GM12878 (cell line): ENCODE measurements at regions not wholly inside any gene's neighbourhood (a gene's known extent, or its start where the extent isn't known, plus 50 kb on each side); places are given as distances from the start of the nearest gene placed in this dataset.

Experiments
- ATAC-seq: fragments of 200-7000 bp; cut with Tn5 transposase; 3 replicates; pipeline ENCODE4 v1.9.1; 2020; ENCODE audit warnings: mild to moderate bottlenecking, moderate library complexity
- BruUV-seq: library from RNA; stranded (reverse); fragments of 400-500 nt; replicated peaks from 2 replicates; lab custom pipeline; 2021; lab: Mats Ljungman, UMichigan
- CTCF ChIA-PET: fragments of 300-600 bp; sonication (Branson Sonifier 250); formaldehyde crosslinking; extraction: SDS; loops from one replicate; lab custom pipeline; 2021; ENCODE audit warnings: inconsistent platforms; lab: Yijun Ruan, JAX
- POLR2A ChIA-PET: fragments of 350-600 bp; formaldehyde crosslinking; extraction: SDS; loops from one replicate; lab custom pipeline; 2021; ENCODE audit warnings: inconsistent platforms; lab: Charles Lee
- RAD21 ChIA-PET: fragments of 300-600 bp; sonication (Branson Sonifier 250); formaldehyde crosslinking; loops from one replicate; lab custom pipeline; 2023; ENCODE audit warnings: antibody characterized with exemption; ENCODE audit not compliant: unreplicated experiment; lab: Charles Lee
- SMC1A ChIA-PET: fragments of 300-600 bp; sonication (Branson Sonifier 250); formaldehyde crosslinking; loops from one replicate; lab custom pipeline; 2023; ENCODE audit not compliant: unreplicated experiment, uncharacterized antibody; lab: Charles Lee
- DNase-seq: peaks from one replicate; pipeline ENCODE4 v3.0.0-alpha.2; 2011; ENCODE audit warnings: low read depth, low spot score
- FAIRE-seq: peaks from 3 replicates; lab custom pipeline; 2011; peaks lifted over from hg19 to GRCh38; lab: Jason Lieb, UNC
- H2AFZ ChIP-seq: 2 replicates; pipeline ENCODE4 v1.6.0; 2011; ENCODE audit warnings: low read depth, low read length, control low read depth; ENCODE audit not compliant: control insufficient read depth
- H3K27ac ChIP-seq: 2 replicates; pipeline ENCODE4 v1.5.1; 2011; ENCODE audit warnings: control low read depth; ENCODE audit not compliant: control insufficient read depth, insufficient read depth
- H3K27me3 ChIP-seq, 2 experiments: replicated peaks in 1 of 2; 2 replicates each; pipeline versions ENCODE4 v1.6.0 to v1.6.1; 2011; ENCODE audit warnings: low read length in 1 of 2; ENCODE audit not compliant: control insufficient read depth in 2 of 2, insufficient read depth in 2 of 2
- H3K36me3 ChIP-seq, 2 experiments: 2 replicates each; pipeline ENCODE4 v1.5.1; 2011; ENCODE audit warnings: low read length in 1 of 2; ENCODE audit not compliant: control insufficient read depth in 2 of 2, insufficient read depth in 2 of 2
- H3K4me1 ChIP-seq: 2 replicates; pipeline ENCODE4 v1.6.1; 2011; ENCODE audit warnings: mild to moderate bottlenecking, low read length, moderate library complexity, mixed read lengths; ENCODE audit not compliant: control insufficient read depth, insufficient read depth
- H3K4me2 ChIP-seq: 2 replicates; pipeline ENCODE4 v1.6.0; 2011; ENCODE audit warnings: control low read depth; ENCODE audit not compliant: control insufficient read depth, insufficient read depth
- H3K4me3 ChIP-seq: fragments of 200-600 bp; sonication (generic); 2 replicates; pipeline ENCODE4 v1.5.1; 2016
- H3K79me2 ChIP-seq: 2 replicates; pipeline ENCODE4 v1.6.0; 2011; ENCODE audit warnings: low read length; ENCODE audit not compliant: control insufficient read depth, insufficient read depth
- H3K9ac ChIP-seq: 2 replicates; pipeline ENCODE4 v1.8.0; 2011; ENCODE audit warnings: low read length, control low read depth, mixed read lengths; ENCODE audit not compliant: control insufficient read depth, insufficient read depth
- H3K9me3 ChIP-seq: replicated peaks from 3 replicates; pipeline ENCODE4 v1.5.1; 2011; ENCODE audit warnings: mild to moderate bottlenecking, low read length; ENCODE audit not compliant: control insufficient read depth, insufficient read depth
- H4K20me1 ChIP-seq: 2 replicates; pipeline ENCODE4 v1.6.0; 2011; ENCODE audit not compliant: control insufficient read depth, insufficient read depth
- CBFB ChIP-seq: IDR thresholded peaks from 2 replicates; pipeline ENCODE4 v1.6.1; 2016; ENCODE audit warnings: antibody characterized with exemption, low read depth
- CBX5 ChIP-seq: sonication (generic); IDR thresholded peaks from 2 replicates; pipeline ENCODE4 v1.6.1; 2016; ENCODE audit warnings: low read depth, moderate library complexity, mild to moderate bottlenecking, inconsistent platforms
- CHD4 ChIP-seq: fragments of 200-600 bp; sonication (generic); IDR thresholded peaks from 2 replicates; pipeline ENCODE4 v1.6.1; 2016; ENCODE audit warnings: mild to moderate bottlenecking
- ESRRA ChIP-seq: IDR thresholded peaks from 2 replicates; pipeline ENCODE4 v1.6.1; 2012; ENCODE audit warnings: mild to moderate bottlenecking, low read length, improper control_type of control experiment
- HDAC2 ChIP-seq: fragments of 200-600 bp; sonication (generic); IDR thresholded peaks from 2 replicates; pipeline ENCODE4 v1.6.1; 2017
- IKZF2 ChIP-seq, 2 experiments: fragments of 450-650 bp; IDR thresholded peaks; 2 replicates each; pipeline ENCODE4 v1.6.1; 2017; ENCODE audit warnings: mild to moderate bottlenecking in 2 of 2, moderate library complexity in 2 of 2
- MEF2B ChIP-seq: fragments of 450-650 bp; IDR thresholded peaks from 2 replicates; pipeline ENCODE4 v1.6.1; 2018; ENCODE audit warnings: mild to moderate bottlenecking, moderate library complexity; ENCODE audit not compliant: partially characterized antibody, poor library complexity, severe bottlenecking
- MLLT1 ChIP-seq: fragments of 450-650 bp; IDR thresholded peaks from 2 replicates; pipeline ENCODE4 v1.6.1; 2016; ENCODE audit warnings: mild to moderate bottlenecking
- RAD51 ChIP-seq: fragments of 450-650 bp; IDR thresholded peaks from 2 replicates; pipeline ENCODE4 v1.6.1; 2016; ENCODE audit warnings: moderate library complexity, mild to moderate bottlenecking, inconsistent platforms
- RBBP5 ChIP-seq: fragments of 200-600 bp; sonication (generic); conservative IDR thresholded peaks from 2 replicates; pipeline ENCODE4 v1.6.1; 2016
- REST ChIP-seq: IDR thresholded peaks from 2 replicates; pipeline ENCODE4 v1.6.1; 2012; ENCODE audit warnings: mild to moderate bottlenecking, low read depth, low read length
- SUZ12 ChIP-seq: fragments of 200-600 bp; sonication (generic); IDR thresholded peaks from one replicate; pipeline ENCODE4 v1.6.1; 2018; ENCODE audit warnings: antibody characterized with exemption, mild to moderate bottlenecking; ENCODE audit not compliant: unreplicated experiment
- TAF1 ChIP-seq: IDR thresholded peaks from 2 replicates; pipeline ENCODE4 v1.6.1; 2011; ENCODE audit warnings: mild to moderate bottlenecking, low read depth, low read length, borderline replicate concordance
- TBL1XR1 ChIP-seq: IDR thresholded peaks from 2 replicates; pipeline ENCODE4 v1.6.1; 2012; ENCODE audit warnings: low read depth, low read length, improper control_type of control experiment
- ZNF24 ChIP-seq: fragments of 450-650 bp; IDR thresholded peaks from 2 replicates; pipeline ENCODE4 v1.6.1; 2017; ENCODE audit warnings: antibody characterized with exemption, mild to moderate bottlenecking
- ZSCAN29 ChIP-seq: fragments of 450-650 bp; IDR thresholded peaks from 2 replicates; pipeline ENCODE4 v1.6.1; 2017; ENCODE audit warnings: mild to moderate bottlenecking, moderate library complexity
- WGBS: methylation state at CpG from one replicate; pipeline ENCODE4 v1.1.6; 2016; ENCODE audit warnings: low lambda C conversion rate; ENCODE audit not compliant: insufficient replicate concordance, insufficient coverage; ENCODE audit errors: missing lambda C conversion rate; 5-methylcytosine and 5-hydroxymethylcytosine counted together
- in situ Hi-C: fragments of 300-500 bp; cut with MboI; formaldehyde crosslinking; loops from 9 replicates; pipeline ENCODE4 v1.14.3; 2018; ENCODE audit warnings: mixed read lengths
- intact Hi-C: fragments of 100-400 bp; cut with micrococcal nuclease; formaldehyde crosslinking; loops from one replicate; pipeline ENCODE4 v1.14.2; 2022; ENCODE audit not compliant: unreplicated experiment
- TF ChIP-seq, protein P1 (sequence below): fragments of 450-650 bp; IDR thresholded peaks from 2 replicates; pipeline ENCODE4 v1.6.1; 2017; ENCODE audit warnings: antibody characterized with exemption, mild to moderate bottlenecking, moderate library complexity

DNA sequence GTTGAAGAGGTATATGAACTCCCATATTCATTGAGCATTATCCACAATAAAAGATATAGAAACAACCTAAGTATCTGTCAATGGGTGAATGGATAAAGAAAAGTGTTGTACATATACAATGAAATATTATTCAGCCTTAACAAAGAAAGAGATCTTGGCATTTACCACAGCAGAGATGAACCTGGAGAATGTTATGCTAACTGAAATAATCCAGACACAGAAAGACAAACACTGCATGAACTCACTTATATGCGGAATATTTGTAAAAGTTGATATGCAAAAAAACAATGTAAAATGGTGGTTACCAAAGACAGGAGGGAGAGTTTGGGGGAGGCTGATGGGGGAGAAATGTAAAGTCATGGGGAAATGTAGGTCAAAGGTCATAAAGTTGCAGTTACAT lies 278.7 kb downstream of the ZNF608 start (continued):
- TF ChIP-seq TBL1XR1 (no peak), ZSCAN29 (no peak), IKZF2 (IDR thresholded peaks at IDR 0.05) (no peak), CBX5 (no peak), CBFB (no peak), CHD4 (no peak), ZNF24 (no peak), HDAC2 (no peak), ESRRA (no peak)

DNA sequence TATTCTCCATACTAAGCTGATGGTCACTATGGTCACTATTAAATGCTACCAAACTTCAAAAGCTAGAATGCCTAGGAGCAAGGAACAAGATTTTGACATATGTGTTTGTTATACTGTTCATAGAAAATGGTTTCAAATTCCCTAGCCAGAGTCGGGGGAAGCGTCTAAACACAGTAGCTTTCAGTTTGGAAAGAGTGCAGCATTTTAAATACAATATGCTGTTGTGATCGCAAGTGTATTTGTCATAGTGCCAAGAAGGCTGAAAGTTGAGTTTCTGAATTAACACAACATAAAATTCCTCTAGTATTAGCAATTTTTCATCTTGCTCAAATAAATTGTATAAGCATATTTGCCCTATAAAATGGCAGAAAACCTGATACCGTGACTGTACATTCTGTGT lies 280.4 kb downstream of the ZNF608 start:
- FAIRE-seq (no peak), DNase-seq (no peak), ATAC-seq (no peak)
- POLR2A ChIA-PET: no interaction called here
- Histone ChIP-seq H3K4me3 (no peak overlapping the region), H3K4me1 (no peaks in the 10 kb centered on the region), H3K27ac (no peak overlapping the region), H3K36me3 (no peaks in the 10 kb centered on the region), H3K9ac (no peak overlapping the region), H2AFZ (no peak overlapping the region), H3K27me3 (0 out of 4 replicates have a peak, but pooled peaks cover 0 to 1% of the 10 kb centered on the region in 2 experiments), H3K9me3 (peaks cover 2% of the 10 kb centered on the region; the same call in 2 of the 3 replicates), H3K79me2 (no peaks in the 10 kb centered on the region), H4K20me1 (no peaks in the 10 kb centered on the region), H3K4me2 (no peak overlapping the region)
- 70% methylated on average over 4 of the region's 4 CpGs for WGBS
- RAD21 ChIA-PET: no interaction called here
- CTCF ChIA-PET: no interaction called here
- SMC1A ChIA-PET: interaction anchor here (0.5 kb wide), 1 partner anchor 27 kb away, joined by 3 read pairs; no protein-coding TSS in a partner anchor
- intact Hi-C loops: no loop called here
- in situ Hi-C loops: no loop called here
- BruUV-seq: no TSS peak
- TF ChIP-seq RAD51 (no peak), RBBP5 (no peak), MEF2B (no peak), SUZ12 (no peak), MLLT1 (no peak), TAF1 (no peak), REST (no peak)
- TF ChIP-seq, protein P1, sequence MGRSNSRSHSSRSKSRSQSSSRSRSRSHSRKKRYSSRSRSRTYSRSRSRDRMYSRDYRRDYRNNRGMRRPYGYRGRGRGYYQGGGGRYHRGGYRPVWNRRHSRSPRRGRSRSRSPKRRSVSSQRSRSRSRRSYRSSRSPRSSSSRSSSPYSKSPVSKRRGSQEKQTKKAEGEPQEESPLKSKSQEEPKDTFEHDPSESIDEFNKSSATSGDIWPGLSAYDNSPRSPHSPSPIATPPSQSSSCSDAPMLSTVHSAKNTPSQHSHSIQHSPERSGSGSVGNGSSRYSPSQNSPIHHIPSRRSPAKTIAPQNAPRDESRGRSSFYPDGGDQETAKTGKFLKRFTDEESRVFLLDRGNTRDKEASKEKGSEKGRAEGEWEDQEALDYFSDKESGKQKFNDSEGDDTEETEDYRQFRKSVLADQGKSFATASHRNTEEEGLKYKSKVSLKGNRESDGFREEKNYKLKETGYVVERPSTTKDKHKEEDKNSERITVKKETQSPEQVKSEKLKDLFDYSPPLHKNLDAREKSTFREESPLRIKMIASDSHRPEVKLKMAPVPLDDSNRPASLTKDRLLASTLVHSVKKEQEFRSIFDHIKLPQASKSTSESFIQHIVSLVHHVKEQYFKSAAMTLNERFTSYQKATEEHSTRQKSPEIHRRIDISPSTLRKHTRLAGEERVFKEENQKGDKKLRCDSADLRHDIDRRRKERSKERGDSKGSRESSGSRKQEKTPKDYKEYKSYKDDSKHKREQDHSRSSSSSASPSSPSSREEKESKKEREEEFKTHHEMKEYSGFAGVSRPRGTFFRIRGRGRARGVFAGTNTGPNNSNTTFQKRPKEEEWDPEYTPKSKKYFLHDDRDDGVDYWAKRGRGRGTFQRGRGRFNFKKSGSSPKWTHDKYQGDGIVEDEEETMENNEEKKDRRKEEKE: no peak
